ENCODE measurements at regions not wholly inside any gene's neighbourhood (a gene's known extent, or its start where the extent isn't known, plus 50 kb on each side); places are given as distances from the start of the nearest gene placed in this dataset.
A peak's percentile ranks its signal among the peaks of the same experiment; 100 is the strongest.

GRCh38 chr3:161859057-161859456 lies 362.4 kb downstream of the OTOL1 start:
- Mint-ChIP-seq H3K27ac (no peak overlapping the region), H3K9me3 (no peaks in the 10 kb centered on the region)

GRCh38 chr3:161859865-161860450 lies 363.4 kb downstream of the OTOL1 start:
- Mint-ChIP-seq H3K36me3 (no peaks in the 10 kb centered on the region), H3K27ac (no peak overlapping the region), H3K4me3 (no peak overlapping the region), H3K9me3 (no peaks in the 10 kb centered on the region), H3K4me1 (no peaks in the 10 kb centered on the region), H3K27me3 (no peaks in the 10 kb centered on the region)
- ATAC-seq, result no peak

More at GRCh38 chr3:161859057-161859456, 362.4 kb downstream of the OTOL1 start:
- no peak overlapping the region for H3K4me3 Mint-ChIP-seq
- H3K4me1 Mint-ChIP-seq, result no peaks in the 10 kb centered on the region
- H3K27me3 Mint-ChIP-seq, result no peaks in the 10 kb centered on the region
- no peaks in the 10 kb centered on the region for H3K36me3 Mint-ChIP-seq
- no peak for ATAC-seq

- Mint-ChIP-seq H3K9me3 (no peaks in the 10 kb centered on the region), H3K36me3 (no peaks in the 10 kb centered on the region), H3K27ac (no peak overlapping the region), H3K27me3 (no peaks in the 10 kb centered on the region), H3K4me3 (no peak overlapping the region), H3K4me1 (no peaks in the 10 kb centered on the region)
- no peak for ATAC-seq
These were observed 367.2 kb downstream of the OTOL1 start for GRCh38 chr3:161863775-161864174.

DNA sequence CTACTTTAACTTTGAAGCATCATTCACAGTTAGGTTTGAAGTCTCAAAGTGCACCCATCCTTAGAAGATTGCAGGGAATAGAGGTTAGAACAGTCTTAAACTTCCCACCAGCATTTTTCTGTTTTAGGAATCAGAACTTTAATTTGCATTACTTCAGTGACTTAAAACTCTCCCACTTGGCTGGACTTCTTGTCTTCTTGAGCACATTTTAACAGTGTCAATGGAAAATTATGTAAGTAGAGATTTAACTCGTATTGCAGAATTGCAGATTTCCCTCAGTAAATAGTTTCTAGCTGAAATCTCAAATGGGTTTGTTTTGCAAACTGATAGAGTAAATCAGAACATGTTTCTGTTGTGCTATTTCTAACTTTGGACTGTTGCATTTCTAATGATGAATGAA lies 369.6 kb downstream of the OTOL1 start:
- H3K27ac Mint-ChIP-seq, result no peak overlapping the region
- no peaks in the 10 kb centered on the region for H3K36me3 Mint-ChIP-seq
- no peak for ATAC-seq
- no peak overlapping the region for H3K4me3 Mint-ChIP-seq
- H3K27me3 Mint-ChIP-seq, result no peaks in the 10 kb centered on the region
- H3K9me3 Mint-ChIP-seq, result peaks cover 6% of the 10 kb centered on the region
- no peaks in the 10 kb centered on the region for H3K4me1 Mint-ChIP-seq

DNA sequence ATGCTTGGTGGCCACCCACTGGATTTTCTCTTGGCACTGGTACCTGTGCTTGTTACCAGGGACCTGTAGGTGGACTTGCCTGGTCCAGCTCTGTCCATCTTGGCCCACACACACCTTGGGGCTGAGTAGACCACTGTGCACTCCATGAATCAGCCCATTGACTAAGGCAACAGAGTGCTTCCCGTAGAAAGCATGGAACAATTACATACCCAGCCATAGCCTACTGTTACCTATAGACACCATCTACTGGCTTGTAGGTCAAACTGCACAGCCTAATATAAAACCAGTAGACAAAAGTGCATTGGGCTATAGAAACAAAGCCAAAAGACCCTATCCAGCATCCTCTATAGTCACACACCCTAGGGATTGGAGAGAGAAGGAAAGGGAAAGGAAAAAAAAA lies 378.9 kb downstream of the OTOL1 start:
- no peak for ATAC-seq
- Mint-ChIP-seq H3K27me3 (no peaks in the 10 kb centered on the region), H3K36me3 (no peaks in the 10 kb centered on the region), H3K9me3 (peaks cover 5% of the 10 kb centered on the region), H3K4me1 (no peaks in the 10 kb centered on the region), H3K27ac (no peak overlapping the region), H3K4me3 (no peak overlapping the region)

- no peak overlapping the region for H3K27ac Mint-ChIP-seq
- ATAC-seq, result no peak
- no peak overlapping the region for H3K4me3 Mint-ChIP-seq
- peaks cover 9% of the 10 kb centered on the region for H3K9me3 Mint-ChIP-seq
- no peaks in the 10 kb centered on the region for H3K4me1 Mint-ChIP-seq
- H3K36me3 Mint-ChIP-seq, result no peaks in the 10 kb centered on the region
- no peaks in the 10 kb centered on the region for H3K27me3 Mint-ChIP-seq
These were observed 382.9 kb downstream of the OTOL1 start for GRCh38 chr3:161879470-161879869.

DNA sequence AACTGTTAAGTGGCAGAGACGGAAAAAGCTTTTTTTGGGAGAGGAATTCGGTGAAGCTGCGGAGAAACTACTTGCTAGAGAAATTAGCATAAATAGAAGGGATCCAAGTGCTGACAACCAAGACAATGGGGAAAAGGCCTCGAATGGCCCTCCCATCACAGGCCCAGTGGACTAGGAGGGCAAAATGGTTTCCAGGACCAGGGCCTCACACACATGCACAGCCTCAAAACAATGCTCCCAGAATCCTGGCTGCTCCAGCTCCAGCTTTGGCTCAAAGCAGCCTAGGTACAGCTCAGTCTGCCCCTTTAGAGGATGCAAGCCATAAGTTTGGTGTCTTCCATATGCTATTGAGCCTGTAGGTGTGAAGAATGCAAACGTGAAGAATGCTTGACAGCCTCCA lies 388.2 kb downstream of the OTOL1 start:
- Mint-ChIP-seq H3K27me3 (no peaks in the 10 kb centered on the region), H3K36me3 (no peaks in the 10 kb centered on the region), H3K9me3 (peaks cover 17% of the 10 kb centered on the region), H3K4me1 (no peaks in the 10 kb centered on the region), H3K4me3 (no peak overlapping the region), H3K27ac (no peak overlapping the region)
- ATAC-seq, result no peak

- Mint-ChIP-seq H3K36me3 (no peaks in the 10 kb centered on the region), H3K9me3 (peaks cover 13% of the 10 kb centered on the region), H3K27me3 (no peaks in the 10 kb centered on the region), H3K4me3 (no peak overlapping the region), H3K4me1 (no peaks in the 10 kb centered on the region), H3K27ac (no peak overlapping the region)
- peak; percentile 12 for ATAC-seq
These were observed 393.6 kb downstream of the OTOL1 start for GRCh38 chr3:161890147-161890625.

GRCh38 chr3:161893972-161894371 lies 397.4 kb downstream of the OTOL1 start:
- no peak overlapping the region for H3K27ac Mint-ChIP-seq
- peaks cover 3% of the 10 kb centered on the region for H3K9me3 Mint-ChIP-seq
- H3K36me3 Mint-ChIP-seq, result no peaks in the 10 kb centered on the region
- H3K27me3 Mint-ChIP-seq, result no peaks in the 10 kb centered on the region
- H3K4me3 Mint-ChIP-seq, result no peak overlapping the region
- no peak for ATAC-seq
- no peaks in the 10 kb centered on the region for H3K4me1 Mint-ChIP-seq

GRCh38 chr3:161894657-161895056 lies 398.0 kb downstream of the OTOL1 start:
- no peaks in the 10 kb centered on the region for H3K27me3 Mint-ChIP-seq
- H3K9me3 Mint-ChIP-seq, result peaks cover 3% of the 10 kb centered on the region
- no peak overlapping the region for H3K27ac Mint-ChIP-seq
- no peak for ATAC-seq
- no peaks in the 10 kb centered on the region for H3K4me1 Mint-ChIP-seq
- H3K4me3 Mint-ChIP-seq, result no peak overlapping the region
- no peaks in the 10 kb centered on the region for H3K36me3 Mint-ChIP-seq

DNA sequence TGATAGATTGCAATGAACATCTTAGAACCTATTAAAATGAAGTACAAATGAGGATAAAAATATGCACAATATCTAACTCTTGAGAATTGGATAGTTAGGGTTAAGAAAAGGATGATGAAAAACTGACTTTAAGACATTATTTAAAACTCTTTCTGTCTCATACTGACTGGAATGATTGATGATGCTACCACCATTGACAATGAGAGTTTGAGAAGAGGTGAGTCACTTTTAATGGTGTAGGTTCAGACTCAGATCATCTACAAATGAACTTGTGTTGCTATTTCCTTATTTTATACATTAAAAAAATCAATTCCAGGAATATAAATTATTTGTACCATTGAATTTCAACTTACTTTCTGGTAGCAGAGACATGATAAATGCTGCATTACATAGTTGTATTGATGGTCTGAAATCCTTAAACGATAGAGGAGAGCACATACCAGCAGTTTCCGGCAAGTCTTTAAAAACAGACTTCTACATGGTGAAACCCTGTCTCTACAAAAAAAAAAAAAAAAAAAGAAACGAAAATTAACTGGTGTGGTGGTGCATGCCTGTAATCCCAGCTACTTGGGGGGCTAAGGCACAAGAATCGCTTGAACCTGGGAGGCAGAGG lies 409.0 kb downstream of the OTOL1 start:
- H3K4me3 Mint-ChIP-seq, result no peak overlapping the region
- no peaks in the 10 kb centered on the region for H3K4me1 Mint-ChIP-seq

GRCh38 chr3:161913786-161914389 lies 417.3 kb downstream of the OTOL1 start:
- no peaks in the 10 kb centered on the region for H3K27me3 Mint-ChIP-seq

More for the DNA sequence above, 409.0 kb downstream of the OTOL1 start:
- Mint-ChIP-seq H3K27me3 (no peaks in the 10 kb centered on the region), H3K36me3 (no peaks in the 10 kb centered on the region), H3K27ac (no peak overlapping the region), H3K9me3 (no peaks in the 10 kb centered on the region)
- no peak for ATAC-seq

GRCh38 chr3:161914703-161915417 lies 418.3 kb downstream of the OTOL1 start:
- Mint-ChIP-seq H3K27ac (no peak overlapping the region), H3K36me3 (no peaks in the 10 kb centered on the region), H3K27me3 (no peaks in the 10 kb centered on the region), H3K4me3 (no peak overlapping the region), H3K9me3 (peaks cover 4% of the 10 kb centered on the region), H3K4me1 (no peaks in the 10 kb centered on the region)
- ATAC-seq, result no peak

More at GRCh38 chr3:161913786-161914389, 417.3 kb downstream of the OTOL1 start:
- Mint-ChIP-seq H3K4me1 (no peaks in the 10 kb centered on the region), H3K9me3 (peaks cover 3% of the 10 kb centered on the region), H3K36me3 (no peaks in the 10 kb centered on the region), H3K27ac (no peak overlapping the region), H3K4me3 (no peak overlapping the region)
- ATAC-seq, result no peak

- no peak for ATAC-seq
- H3K4me1 Mint-ChIP-seq, result no peaks in the 10 kb centered on the region
- no peaks in the 10 kb centered on the region for H3K27me3 Mint-ChIP-seq
- H3K4me3 Mint-ChIP-seq, result no peak overlapping the region
- no peak overlapping the region for H3K27ac Mint-ChIP-seq
- H3K9me3 Mint-ChIP-seq, result peaks cover 7% of the 10 kb centered on the region
- no peaks in the 10 kb centered on the region for H3K36me3 Mint-ChIP-seq
These were observed 418.8 kb downstream of the OTOL1 start for GRCh38 chr3:161915418-161915750.

- H3K4me3 Mint-ChIP-seq, result no peak overlapping the region
- no peak for ATAC-seq
- H3K9me3 Mint-ChIP-seq, result peaks cover 15% of the 10 kb centered on the region
- H3K36me3 Mint-ChIP-seq, result no peaks in the 10 kb centered on the region
- no peaks in the 10 kb centered on the region for H3K27me3 Mint-ChIP-seq
- H3K4me1 Mint-ChIP-seq, result no peaks in the 10 kb centered on the region
- H3K27ac Mint-ChIP-seq, result no peak overlapping the region
These were observed 423.6 kb downstream of the OTOL1 start for GRCh38 chr3:161920196-161920595.

All from stimulated activated memory B cell treated with anti-CD40 and anti-IgM and Interleukin-4, amounts not matched to agents 10 μg/mL and 1 μg/mL and 100 μg/mL, for 72 hours (primary cell).